ENCODE measurements at regions not wholly inside any gene's neighbourhood (a gene's known extent, or its start where the extent isn't known, plus 50 kb on each side); places are given as distances from the start of the nearest gene placed in this dataset.

- no peak overlapping the region for H3K27ac ChIP-seq (ENCODE audit: poor library complexity, severe bottlenecking)
Observed at GRCh38 chr2:4354678-4355077, 651.3 kb downstream of the DCDC2C start.

GRCh38 chr2:4356109-4356508, 652.7 kb downstream of the DCDC2C start:
- Histone ChIP-seq H3K36me3 (ENCODE audit: low read depth) (no peaks in the 10 kb centered on the region), H3K4me3 (ENCODE audit: severe bottlenecking) (no peak overlapping the region), H3K9me3 (ENCODE audit: severe bottlenecking) (peaks cover 3% of the 10 kb centered on the region), H3K27ac (ENCODE audit: poor library complexity, severe bottlenecking) (no peak overlapping the region), H3K4me1 (ENCODE audit: insufficient read depth, poor library complexity, severe bottlenecking) (no peaks in the 10 kb centered on the region), H3K27me3 (ENCODE audit: insufficient read depth, poor library complexity, severe bottlenecking) (no peaks in the 10 kb centered on the region)
- DNase-seq (ENCODE audit: low spot score), result no peak
- no peak for ATAC-seq (ENCODE audit: low read depth)
- TF ChIP-seq, protein P1, sequence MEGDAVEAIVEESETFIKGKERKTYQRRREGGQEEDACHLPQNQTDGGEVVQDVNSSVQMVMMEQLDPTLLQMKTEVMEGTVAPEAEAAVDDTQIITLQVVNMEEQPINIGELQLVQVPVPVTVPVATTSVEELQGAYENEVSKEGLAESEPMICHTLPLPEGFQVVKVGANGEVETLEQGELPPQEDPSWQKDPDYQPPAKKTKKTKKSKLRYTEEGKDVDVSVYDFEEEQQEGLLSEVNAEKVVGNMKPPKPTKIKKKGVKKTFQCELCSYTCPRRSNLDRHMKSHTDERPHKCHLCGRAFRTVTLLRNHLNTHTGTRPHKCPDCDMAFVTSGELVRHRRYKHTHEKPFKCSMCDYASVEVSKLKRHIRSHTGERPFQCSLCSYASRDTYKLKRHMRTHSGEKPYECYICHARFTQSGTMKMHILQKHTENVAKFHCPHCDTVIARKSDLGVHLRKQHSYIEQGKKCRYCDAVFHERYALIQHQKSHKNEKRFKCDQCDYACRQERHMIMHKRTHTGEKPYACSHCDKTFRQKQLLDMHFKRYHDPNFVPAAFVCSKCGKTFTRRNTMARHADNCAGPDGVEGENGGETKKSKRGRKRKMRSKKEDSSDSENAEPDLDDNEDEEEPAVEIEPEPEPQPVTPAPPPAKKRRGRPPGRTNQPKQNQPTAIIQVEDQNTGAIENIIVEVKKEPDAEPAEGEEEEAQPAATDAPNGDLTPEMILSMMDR (IDR thresholded peaks at IDR 0.05; ENCODE audit: poor library complexity, severe bottlenecking), result no peak

More at GRCh38 chr2:4354678-4355077, 651.3 kb downstream of the DCDC2C start:
- H3K4me1 ChIP-seq (ENCODE audit: insufficient read depth, poor library complexity, severe bottlenecking), result no peaks in the 10 kb centered on the region
- no peaks in the 10 kb centered on the region for H3K27me3 ChIP-seq (ENCODE audit: insufficient read depth, poor library complexity, severe bottlenecking)
- TF ChIP-seq, protein P1 (IDR thresholded peaks at IDR 0.05; ENCODE audit: poor library complexity, severe bottlenecking), result no peak
- no peak overlapping the region for H3K4me3 ChIP-seq (ENCODE audit: severe bottlenecking)
- peaks cover 3% of the 10 kb centered on the region for H3K9me3 ChIP-seq (ENCODE audit: severe bottlenecking)
- H3K36me3 ChIP-seq (ENCODE audit: low read depth), result no peaks in the 10 kb centered on the region
- no peak for DNase-seq (ENCODE audit: low spot score)
- ATAC-seq (ENCODE audit: low read depth), result no peak

DNA sequence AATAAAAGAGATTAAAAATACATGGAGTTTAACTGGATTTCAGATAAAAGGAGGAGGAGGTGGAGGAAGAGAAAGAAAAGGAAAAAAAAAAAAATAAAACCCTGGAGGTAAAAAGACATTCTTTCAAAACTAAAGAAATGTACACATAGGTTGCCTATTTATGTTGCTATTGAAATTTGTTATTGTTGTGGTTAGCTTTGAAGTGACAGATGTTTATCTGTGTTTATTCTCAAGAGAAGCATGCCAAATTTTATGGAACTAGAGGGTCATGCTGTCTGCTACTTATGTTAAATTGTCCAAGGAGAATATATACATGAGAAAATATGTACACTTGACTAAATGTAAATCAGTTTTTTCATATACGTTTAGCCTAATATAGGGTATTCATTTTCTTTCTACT, 653.2 kb downstream of the DCDC2C start:
- Histone ChIP-seq H3K4me1 (ENCODE audit: insufficient read depth, poor library complexity, severe bottlenecking) (no peaks in the 10 kb centered on the region), H3K9me3 (ENCODE audit: severe bottlenecking) (peaks cover 3% of the 10 kb centered on the region), H3K36me3 (ENCODE audit: low read depth) (no peaks in the 10 kb centered on the region), H3K27ac (ENCODE audit: poor library complexity, severe bottlenecking) (no peak overlapping the region), H3K27me3 (ENCODE audit: insufficient read depth, poor library complexity, severe bottlenecking) (no peaks in the 10 kb centered on the region), H3K4me3 (ENCODE audit: severe bottlenecking) (no peak overlapping the region)
- DNase-seq (ENCODE audit: low spot score) (no peak), ATAC-seq (ENCODE audit: low read depth) (no peak)
- TF ChIP-seq, protein P1 (IDR thresholded peaks at IDR 0.05; ENCODE audit: poor library complexity, severe bottlenecking), result no peak

DNA sequence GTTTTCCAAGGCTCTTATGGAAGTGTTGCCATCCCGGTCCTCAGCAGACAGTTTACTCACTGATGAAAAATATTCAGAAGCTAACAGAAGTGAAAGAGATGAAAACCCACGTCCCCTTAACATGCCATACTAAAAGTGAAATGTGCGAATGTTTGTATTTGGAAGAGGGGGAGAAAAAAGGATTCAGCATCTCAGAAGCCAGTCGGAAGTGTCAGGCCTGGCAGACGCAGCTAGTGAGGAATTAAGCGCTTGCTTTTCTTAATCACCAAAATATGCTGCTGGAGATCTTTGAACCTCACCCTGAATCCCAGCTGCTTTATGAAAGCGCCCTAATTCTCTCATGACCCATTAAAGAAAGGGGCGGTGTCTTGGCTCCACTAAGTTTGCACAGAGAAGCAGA, 653.7 kb downstream of the DCDC2C start:
- H3K4me3 ChIP-seq (ENCODE audit: severe bottlenecking), result no peak overlapping the region
- H3K9me3 ChIP-seq (ENCODE audit: severe bottlenecking), result peaks cover 3% of the 10 kb centered on the region
- no peaks in the 10 kb centered on the region for H3K4me1 ChIP-seq (ENCODE audit: insufficient read depth, poor library complexity, severe bottlenecking)
- H3K36me3 ChIP-seq (ENCODE audit: low read depth), result no peaks in the 10 kb centered on the region
- no peak for ATAC-seq (ENCODE audit: low read depth)
- no peak for DNase-seq (ENCODE audit: low spot score)
- H3K27me3 ChIP-seq (ENCODE audit: insufficient read depth, poor library complexity, severe bottlenecking), result no peaks in the 10 kb centered on the region
- TF ChIP-seq, protein P1 (IDR thresholded peaks at IDR 0.05; ENCODE audit: poor library complexity, severe bottlenecking), result no peak
- no peak overlapping the region for H3K27ac ChIP-seq (ENCODE audit: poor library complexity, severe bottlenecking)

DNA sequence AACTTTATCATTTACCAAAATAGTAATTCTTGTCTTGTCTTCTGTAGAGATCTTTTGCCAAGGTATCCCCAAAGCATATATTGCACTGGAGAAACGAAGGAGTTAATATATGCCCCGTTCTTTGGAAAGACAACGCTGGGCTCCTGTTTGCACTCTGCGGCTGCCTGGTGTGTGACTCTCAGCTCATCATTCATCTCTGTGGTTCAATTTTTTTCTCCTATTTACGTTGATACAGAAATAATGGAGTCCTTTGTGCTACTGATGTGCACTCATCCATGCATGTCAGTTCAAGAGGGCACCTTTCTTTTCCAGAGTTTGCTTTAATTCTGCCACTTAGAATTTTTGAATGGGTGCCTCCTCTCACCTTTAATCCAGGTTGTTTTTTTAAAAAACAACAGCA, 655.5 kb downstream of the DCDC2C start:
- H3K4me3 ChIP-seq (ENCODE audit: severe bottlenecking), result no peak overlapping the region
- H3K9me3 ChIP-seq (ENCODE audit: severe bottlenecking), result peaks cover 3% of the 10 kb centered on the region
- H3K27ac ChIP-seq (ENCODE audit: poor library complexity, severe bottlenecking), result no peak overlapping the region
- H3K36me3 ChIP-seq (ENCODE audit: low read depth), result no peaks in the 10 kb centered on the region
- H3K27me3 ChIP-seq (ENCODE audit: insufficient read depth, poor library complexity, severe bottlenecking), result no peaks in the 10 kb centered on the region
- ATAC-seq (ENCODE audit: low read depth), result no peak
- no peaks in the 10 kb centered on the region for H3K4me1 ChIP-seq (ENCODE audit: insufficient read depth, poor library complexity, severe bottlenecking)
- TF ChIP-seq, protein P1 (IDR thresholded peaks at IDR 0.05; ENCODE audit: poor library complexity, severe bottlenecking), result no peak
- DNase-seq (ENCODE audit: low spot score), result no peak
